ENCODE measurements at regions not wholly inside any gene's neighbourhood (a gene's known extent, or its start where the extent isn't known, plus 50 kb on each side); places are given as distances from the start of the nearest gene placed in this dataset.

- H3K9me3 Mint-ChIP-seq, result peaks cover 35% of the 10 kb centered on the region
- TF ChIP-seq, protein P1, sequence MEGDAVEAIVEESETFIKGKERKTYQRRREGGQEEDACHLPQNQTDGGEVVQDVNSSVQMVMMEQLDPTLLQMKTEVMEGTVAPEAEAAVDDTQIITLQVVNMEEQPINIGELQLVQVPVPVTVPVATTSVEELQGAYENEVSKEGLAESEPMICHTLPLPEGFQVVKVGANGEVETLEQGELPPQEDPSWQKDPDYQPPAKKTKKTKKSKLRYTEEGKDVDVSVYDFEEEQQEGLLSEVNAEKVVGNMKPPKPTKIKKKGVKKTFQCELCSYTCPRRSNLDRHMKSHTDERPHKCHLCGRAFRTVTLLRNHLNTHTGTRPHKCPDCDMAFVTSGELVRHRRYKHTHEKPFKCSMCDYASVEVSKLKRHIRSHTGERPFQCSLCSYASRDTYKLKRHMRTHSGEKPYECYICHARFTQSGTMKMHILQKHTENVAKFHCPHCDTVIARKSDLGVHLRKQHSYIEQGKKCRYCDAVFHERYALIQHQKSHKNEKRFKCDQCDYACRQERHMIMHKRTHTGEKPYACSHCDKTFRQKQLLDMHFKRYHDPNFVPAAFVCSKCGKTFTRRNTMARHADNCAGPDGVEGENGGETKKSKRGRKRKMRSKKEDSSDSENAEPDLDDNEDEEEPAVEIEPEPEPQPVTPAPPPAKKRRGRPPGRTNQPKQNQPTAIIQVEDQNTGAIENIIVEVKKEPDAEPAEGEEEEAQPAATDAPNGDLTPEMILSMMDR (IDR thresholded peaks at IDR 0.05), result no peak
- H3K27me3 Mint-ChIP-seq (ENCODE audit: insufficient read depth), result no peaks in the 10 kb centered on the region
- no peaks in the 10 kb centered on the region for H3K36me3 Mint-ChIP-seq (ENCODE audit: low read depth)
- no peak overlapping the region for H3K27ac Mint-ChIP-seq
- no peak for DNase-seq
- no peak overlapping the region for H3K4me3 Mint-ChIP-seq
- H3K4me1 Mint-ChIP-seq (ENCODE audit: low read depth), result no peaks in the 10 kb centered on the region
Observed at GRCh38 chr1:208893251-208893650, 649.1 kb upstream of the PLXNA2 start.

- TF ChIP-seq, protein P1 (IDR thresholded peaks at IDR 0.05), result no peak
- H3K36me3 Mint-ChIP-seq (ENCODE audit: low read depth), result peaks cover 5% of the 10 kb centered on the region; the same call in 1 of the 2 replicates
- no peak for DNase-seq
Observed at GRCh38 chr1:208895181-208895580, 651.0 kb upstream of the PLXNA2 start.

GRCh38 chr1:208895820-208896219 is 651.6 kb upstream of the PLXNA2 start:
- Mint-ChIP-seq H3K27me3 (ENCODE audit: insufficient read depth) (no peaks in the 10 kb centered on the region), H3K9me3 (peaks cover 46% of the 10 kb centered on the region), H3K4me3 (no peak overlapping the region), H3K27ac (no peak overlapping the region), H3K4me1 (ENCODE audit: low read depth) (no peaks in the 10 kb centered on the region), H3K36me3 (ENCODE audit: low read depth) (peaks cover 5% of the 10 kb centered on the region; the same call in 1 of the 2 replicates)
- TF ChIP-seq, protein P1 (IDR thresholded peaks at IDR 0.05), result no peak
- no peak for DNase-seq

More at GRCh38 chr1:208895181-208895580, 651.0 kb upstream of the PLXNA2 start:
- H3K4me3 Mint-ChIP-seq, result no peak overlapping the region
- no peaks in the 10 kb centered on the region for H3K4me1 Mint-ChIP-seq (ENCODE audit: low read depth)
- H3K27me3 Mint-ChIP-seq (ENCODE audit: insufficient read depth), result no peaks in the 10 kb centered on the region
- H3K27ac Mint-ChIP-seq, result no peak overlapping the region
- peaks cover 46% of the 10 kb centered on the region for H3K9me3 Mint-ChIP-seq

DNA sequence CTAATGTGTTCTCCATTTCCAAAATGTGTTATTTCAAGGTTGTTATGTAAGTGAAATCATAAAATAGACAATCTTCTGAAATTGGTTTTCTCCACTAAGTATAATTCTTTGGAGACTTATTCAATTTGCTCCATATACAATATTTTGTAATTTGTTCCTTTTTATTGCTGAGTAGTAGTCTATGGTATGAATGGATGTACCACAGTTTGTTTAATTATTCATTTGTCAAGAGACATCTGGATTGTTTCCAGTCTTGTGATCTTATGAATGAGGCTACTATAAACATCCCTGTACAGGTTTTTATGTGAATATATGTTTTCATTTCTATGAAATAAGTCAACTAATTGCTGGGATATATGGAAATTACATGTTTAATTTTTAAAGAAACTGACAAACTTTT is 652.6 kb upstream of the PLXNA2 start:
- Mint-ChIP-seq H3K4me1 (ENCODE audit: low read depth) (no peaks in the 10 kb centered on the region), H3K27me3 (ENCODE audit: insufficient read depth) (no peaks in the 10 kb centered on the region), H3K27ac (no peak overlapping the region), H3K4me3 (no peak overlapping the region), H3K9me3 (peaks cover 50% of the 10 kb centered on the region), H3K36me3 (ENCODE audit: low read depth) (peaks cover 5% of the 10 kb centered on the region; the same call in 1 of the 2 replicates)
- DNase-seq, result no peak
- TF ChIP-seq, protein P1 (IDR thresholded peaks at IDR 0.05), result no peak

DNA sequence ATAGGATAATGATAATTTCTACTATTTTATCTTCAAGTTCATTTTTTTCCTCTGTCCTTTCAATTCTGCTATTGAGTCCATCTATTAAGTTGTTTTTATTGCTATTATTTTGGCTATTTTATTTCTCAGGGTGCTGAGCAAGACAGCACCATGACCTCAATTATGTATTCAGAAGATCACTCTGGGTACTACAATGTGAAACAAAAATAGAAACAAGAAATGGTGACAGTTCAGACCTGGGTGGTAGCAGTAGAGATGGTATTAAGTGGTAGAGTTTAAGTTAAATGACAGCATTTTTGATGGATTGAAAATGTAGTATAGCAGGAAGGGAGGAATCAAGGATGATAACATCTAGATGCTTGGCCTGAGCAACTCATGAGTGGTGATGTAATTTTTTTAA is 655.3 kb upstream of the PLXNA2 start:
- peaks cover 5% of the 10 kb centered on the region; the same call in 1 of the 2 replicates for H3K36me3 Mint-ChIP-seq (ENCODE audit: low read depth)
- TF ChIP-seq, protein P1 (IDR thresholded peaks at IDR 0.05), result no peak
- DNase-seq, result no peak
- no peaks in the 10 kb centered on the region for H3K4me1 Mint-ChIP-seq (ENCODE audit: low read depth)
- H3K4me3 Mint-ChIP-seq, result no peak overlapping the region
- H3K27me3 Mint-ChIP-seq (ENCODE audit: insufficient read depth), result no peaks in the 10 kb centered on the region
- H3K27ac Mint-ChIP-seq, result no peak overlapping the region
- peaks cover 44% of the 10 kb centered on the region for H3K9me3 Mint-ChIP-seq

Data from HFFc6 (cell line).